ENCODE measurements at regions not wholly inside any gene's neighbourhood (a gene's known extent, or its start where the extent isn't known, plus 50 kb on each side); places are given as distances from the start of the nearest gene placed in this dataset.

DNA sequence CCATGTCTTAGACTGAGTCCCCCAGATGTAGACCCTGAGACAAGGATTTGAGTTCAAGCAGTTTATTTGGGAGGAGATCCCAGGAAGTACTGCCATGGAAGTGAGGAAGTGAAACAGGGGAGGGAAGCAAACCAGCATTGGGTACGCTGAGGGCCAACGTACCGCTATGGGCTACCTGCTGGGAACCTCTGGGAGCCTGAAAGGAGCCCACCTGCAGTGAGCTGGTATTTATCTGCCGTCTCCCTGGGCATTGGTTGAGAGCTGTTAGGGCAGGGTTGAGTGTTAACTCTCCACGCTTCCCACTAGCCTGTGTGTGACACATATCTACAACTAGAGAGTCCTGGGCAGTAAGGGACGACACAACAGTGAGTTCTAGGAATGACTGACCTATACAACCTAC lies 131.6 kb upstream of the SLC24A2 start:
- no peak for TF ChIP-seq ZNF274 (IDR thresholded peaks at IDR 0.05; ENCODE audit: low read depth, low read length)
- no peak for TF ChIP-seq SUZ12 (IDR thresholded peaks at IDR 0.05; ENCODE audit: extremely low read depth, insufficient read depth, insufficient read length)
- no peak for TF ChIP-seq YY1 (IDR thresholded peaks at IDR 0.05; ENCODE audit: insufficient read depth, insufficient read length)
